ENCODE measurements at regions not wholly inside any gene's neighbourhood (a gene's known extent, or its start where the extent isn't known, plus 50 kb on each side); places are given as distances from the start of the nearest gene placed in this dataset.

- no peaks in the 10 kb centered on the region for H4K20me1 ChIP-seq (ENCODE audit: insufficient read depth, poor library complexity, severe bottlenecking)
- 91% methylated on average over 2 of the region's 2 CpGs for WGBS (ENCODE audit: low lambda C conversion rate, missing lambda C conversion rate)
- H3K4me1 ChIP-seq (ENCODE audit: insufficient read depth) = no peaks in the 10 kb centered on the region
- no peak overlapping the region for H3K27ac ChIP-seq
- H3K9me2 ChIP-seq (replicated peaks; ENCODE audit: insufficient read depth) = no peaks in the 10 kb centered on the region
- H3K36me3 ChIP-seq (replicated peaks; ENCODE audit: insufficient read depth, low read depth) = no peaks in the 10 kb centered on the region
- H2AFZ ChIP-seq = no peak overlapping the region
- H3K4me3 ChIP-seq = no peak overlapping the region
- TF ChIP-seq EZH2phosphoT487 (IDR thresholded peaks at IDR 0.05; ENCODE audit: low read depth, severe bottlenecking, unreplicated experiment) (no peak), CTCF (IDR thresholded peaks at IDR 0.05; ENCODE audit: poor library complexity) (no peak), EZH2 (IDR thresholded peaks at IDR 0.05; ENCODE audit: borderline replicate concordance) (no peak)
- no peaks in the 10 kb centered on the region for H3K79me2 ChIP-seq
- no peaks in the 10 kb centered on the region for H3K27me3 ChIP-seq
- no peaks in the 10 kb centered on the region for H3K9me3 ChIP-seq (ENCODE audit: low read depth)
- H3K4me2 ChIP-seq = no peak overlapping the region
- DNase-seq (ENCODE audit: low spot score) = no peak
Observed at GRCh38 chr16:64736857-64737256, 385.0 kb downstream of the CDH11 start.

- Histone ChIP-seq H3K79me2 (no peaks in the 10 kb centered on the region), H3K36me3 (replicated peaks; ENCODE audit: insufficient read depth, low read depth) (no peaks in the 10 kb centered on the region), H3K4me3 (no peak overlapping the region), H4K20me1 (ENCODE audit: insufficient read depth, poor library complexity, severe bottlenecking) (no peaks in the 10 kb centered on the region), H3K4me2 (no peak overlapping the region), H3K9me2 (replicated peaks; ENCODE audit: insufficient read depth) (no peaks in the 10 kb centered on the region), H3K27ac (no peak overlapping the region), H3K9me3 (ENCODE audit: low read depth) (no peaks in the 10 kb centered on the region), H2AFZ (no peak overlapping the region), H3K4me1 (ENCODE audit: insufficient read depth) (no peaks in the 10 kb centered on the region), H3K27me3 (no peaks in the 10 kb centered on the region)
- DNase-seq (ENCODE audit: low spot score) = no peak
- 100% methylated on average over 1 of the region's 1 CpG for WGBS (ENCODE audit: low lambda C conversion rate, missing lambda C conversion rate)
- no peak for TF ChIP-seq EZH2 (IDR thresholded peaks at IDR 0.05; ENCODE audit: borderline replicate concordance)
- no peak for TF ChIP-seq CTCF (IDR thresholded peaks at IDR 0.05; ENCODE audit: poor library complexity)
- no peak for TF ChIP-seq EZH2phosphoT487 (IDR thresholded peaks at IDR 0.05; ENCODE audit: low read depth, severe bottlenecking, unreplicated experiment)
Observed at GRCh38 chr16:64731891-64732290, 390.0 kb downstream of the CDH11 start.

- Histone ChIP-seq H2AFZ (no peak overlapping the region), H3K4me2 (no peak overlapping the region), H4K20me1 (ENCODE audit: insufficient read depth, poor library complexity, severe bottlenecking) (no peaks in the 10 kb centered on the region), H3K79me2 (no peaks in the 10 kb centered on the region), H3K9me2 (replicated peaks; ENCODE audit: insufficient read depth) (no peaks in the 10 kb centered on the region), H3K9me3 (ENCODE audit: low read depth) (no peaks in the 10 kb centered on the region), H3K27ac (no peak overlapping the region), H3K27me3 (no peaks in the 10 kb centered on the region), H3K4me1 (ENCODE audit: insufficient read depth) (no peaks in the 10 kb centered on the region), H3K36me3 (replicated peaks; ENCODE audit: insufficient read depth, low read depth) (no peaks in the 10 kb centered on the region), H3K4me3 (no peak overlapping the region)
- TF ChIP-seq EZH2 (IDR thresholded peaks at IDR 0.05; ENCODE audit: borderline replicate concordance) = no peak
- TF ChIP-seq EZH2phosphoT487 (IDR thresholded peaks at IDR 0.05; ENCODE audit: low read depth, severe bottlenecking, unreplicated experiment) = no peak
- TF ChIP-seq CTCF (IDR thresholded peaks at IDR 0.05; ENCODE audit: poor library complexity) = no peak
- DNase-seq (ENCODE audit: low spot score) = no peak
- WGBS (ENCODE audit: low lambda C conversion rate, missing lambda C conversion rate) = 98% methylated on average over 2 of the region's 2 CpGs
Observed at GRCh38 chr16:64730261-64730660, 391.6 kb downstream of the CDH11 start.

- H3K79me2 ChIP-seq = no peaks in the 10 kb centered on the region
- 88% methylated on average over 5 of the region's 5 CpGs for WGBS (ENCODE audit: low lambda C conversion rate, missing lambda C conversion rate)
- TF ChIP-seq CTCF (IDR thresholded peaks at IDR 0.05; ENCODE audit: poor library complexity) (no peak), EZH2phosphoT487 (IDR thresholded peaks at IDR 0.05; ENCODE audit: low read depth, severe bottlenecking, unreplicated experiment) (no peak), EZH2 (IDR thresholded peaks at IDR 0.05; ENCODE audit: borderline replicate concordance) (no peak)
Observed at GRCh38 chr16:64724339-64724738, 397.5 kb downstream of the CDH11 start.

More at GRCh38 chr16:64724339-64724738, 397.5 kb downstream of the CDH11 start:
- Histone ChIP-seq H3K4me1 (ENCODE audit: insufficient read depth) (no peaks in the 10 kb centered on the region), H3K9me2 (replicated peaks; ENCODE audit: insufficient read depth) (no peaks in the 10 kb centered on the region), H4K20me1 (ENCODE audit: insufficient read depth, poor library complexity, severe bottlenecking) (no peaks in the 10 kb centered on the region), H3K4me3 (no peak overlapping the region), H2AFZ (no peak overlapping the region), H3K27me3 (no peaks in the 10 kb centered on the region), H3K4me2 (no peak overlapping the region), H3K9me3 (ENCODE audit: low read depth) (no peaks in the 10 kb centered on the region), H3K27ac (no peak overlapping the region), H3K36me3 (replicated peaks; ENCODE audit: insufficient read depth, low read depth) (no peaks in the 10 kb centered on the region)
- no peak for DNase-seq (ENCODE audit: low spot score)
